GM12864 (cell line): ENCODE measurements at regions not wholly inside any gene's neighbourhood (a gene's known extent, or its start where the extent isn't known, plus 50 kb on each side); places are given as distances from the start of the nearest gene placed in this dataset.

Source experiments
- DNase-seq: peaks from one replicate; pipeline ENCODE4 v3.0.0-alpha.2; 2011; ENCODE audit warnings: low read depth
- H3K4me3 ChIP-seq: 2 replicates; pipeline ENCODE4 v1.5.1; 2011; ENCODE audit warnings: mild to moderate bottlenecking, low read depth, low read length, control low read depth
- CTCF ChIP-seq: IDR thresholded peaks from 2 replicates; pipeline ENCODE4 v1.5.1; 2011; ENCODE audit warnings: low read depth, mild to moderate bottlenecking, moderate library complexity, low read length, control low read depth, inconsistent platforms; ENCODE audit errors: missing control alignments

DNA sequence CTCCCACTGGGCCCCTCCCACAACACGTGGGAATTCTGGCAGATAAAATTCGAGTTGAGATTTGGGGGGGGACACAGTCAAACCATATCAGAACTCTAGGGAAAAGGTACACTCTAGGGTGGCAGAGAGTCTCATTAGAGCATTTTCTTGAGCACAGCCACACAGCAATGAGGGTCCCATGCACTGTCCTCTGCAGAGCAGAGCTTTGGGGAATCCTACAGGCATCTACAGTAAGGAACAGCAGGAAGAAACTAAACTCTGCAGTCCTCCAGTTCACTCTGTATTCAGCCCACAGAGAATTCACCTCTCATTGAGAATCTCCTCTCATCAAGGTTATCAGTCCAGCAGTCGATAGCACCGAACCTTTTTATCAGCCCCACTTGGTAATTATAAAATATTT, 438.6 kb upstream of the NOX3 start:
- H3K4me3 ChIP-seq: no peak overlapping the region
- no peak for TF ChIP-seq CTCF

GRCh38 chr6:155890409-155890808, 434.8 kb upstream of the NOX3 start:
- DNase-seq: no peak
- H3K4me3 ChIP-seq: no peak overlapping the region
- no peak for TF ChIP-seq CTCF

More for the DNA sequence above, 438.6 kb upstream of the NOX3 start:
- no peak for DNase-seq

GRCh38 chr6:155889410-155889809, 433.8 kb upstream of the NOX3 start:
- no peak overlapping the region for H3K4me3 ChIP-seq
- DNase-seq: no peak
- no peak for TF ChIP-seq CTCF

GRCh38 chr6:155887421-155887820, 431.8 kb upstream of the NOX3 start:
- no peak for TF ChIP-seq CTCF
- DNase-seq: no peak
- H3K4me3 ChIP-seq: no peak overlapping the region

- no peak for TF ChIP-seq CTCF
- H3K4me3 ChIP-seq: no peak overlapping the region
- no peak for DNase-seq
These were observed 428.1 kb upstream of the NOX3 start for GRCh38 chr6:155883741-155884140.

DNA sequence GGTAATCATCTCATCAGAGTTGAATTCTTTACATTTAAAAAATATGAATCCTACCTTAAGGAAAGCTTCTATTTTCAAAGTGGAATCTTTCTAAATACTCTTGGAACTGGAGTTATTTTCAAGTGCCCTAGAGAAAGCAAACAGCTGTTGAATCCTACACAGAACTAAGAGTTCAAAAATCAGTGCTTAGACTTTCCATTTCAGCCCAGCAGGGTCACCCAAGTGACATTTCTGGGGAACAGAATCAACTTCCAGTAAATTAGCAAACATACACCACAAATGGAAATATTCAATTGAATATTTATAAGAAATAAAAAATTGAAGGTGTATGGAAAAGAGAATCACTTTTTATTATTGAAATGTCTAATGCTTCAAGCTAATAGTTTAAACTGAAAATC, 427.7 kb upstream of the NOX3 start:
- TF ChIP-seq CTCF: no peak
- no peak overlapping the region for H3K4me3 ChIP-seq
- DNase-seq: no peak

GRCh38 chr6:155882527-155883333, 427.1 kb upstream of the NOX3 start:
- TF ChIP-seq CTCF: no peak
- no peak for DNase-seq
- no peak overlapping the region for H3K4me3 ChIP-seq
